CD8-positive, alpha-beta memory T cell (primary cell): ENCODE measurements at regions not wholly inside any gene's neighbourhood (a gene's known extent, or its start where the extent isn't known, plus 50 kb on each side); places are given as distances from the start of the nearest gene placed in this dataset.

Source experiments
- CTCF ChIA-PET: fragments of 350-600 bp; sonication (Branson Sonifier 250); formaldehyde crosslinking; loops from one replicate; lab custom pipeline; 2021; ENCODE audit warnings: antibody characterized with exemption; lab: Charles Lee
- POLR2A ChIA-PET: fragments of 350-600 bp; sonication (Branson Sonifier 250); formaldehyde crosslinking; loops from one replicate; lab custom pipeline; 2021; ENCODE audit warnings: antibody characterized with exemption; lab: Charles Lee
- DNase-seq, 5 donors: peaks; one replicate each; pipeline versions ENCODE4 v3.0.0 to v3.0.0-alpha.2; 2020 to 2022; ENCODE audit warnings: mixed read lengths in 1 of 5
- H3K27ac ChIP-seq: one replicate; pipeline ENCODE4 v1.7.0; 2013; ENCODE audit warnings: low read depth, mild to moderate bottlenecking, low read length, moderate library complexity
- H3K27me3 ChIP-seq: 2 replicates; pipeline ENCODE4 v1.7.0; 2013; ENCODE audit warnings: low read length, mild to moderate bottlenecking; ENCODE audit not compliant: insufficient read depth, poor library complexity, severe bottlenecking
- H3K36me3 ChIP-seq: 2 replicates; pipeline ENCODE4 v1.7.0; 2013; ENCODE audit warnings: mild to moderate bottlenecking, low read length, moderate library complexity; ENCODE audit not compliant: insufficient read depth
- H3K4me1 ChIP-seq: 2 replicates; pipeline ENCODE4 v1.7.0; 2013; ENCODE audit warnings: mild to moderate bottlenecking, low read length, moderate library complexity; ENCODE audit not compliant: insufficient read depth
- H3K4me3 ChIP-seq: 2 replicates; pipeline ENCODE4 v1.7.0; 2013; ENCODE audit warnings: mild to moderate bottlenecking, low read length
- H3K9me3 ChIP-seq: 2 replicates; pipeline ENCODE4 v1.7.0; 2013; ENCODE audit warnings: mild to moderate bottlenecking, low read length
- H3K27ac Mint-ChIP-seq, 8 donors: one replicate each; pipeline ENCODE4 v1.8.0; 2020 to 2021; ENCODE audit warnings: mixed read lengths in 8 of 8, mild to moderate bottlenecking in 6 of 8, inconsistent platforms in 3 of 8, moderate library complexity in 3 of 8
- H3K27me3 Mint-ChIP-seq, 2 donors: one replicate each; pipeline ENCODE4 v1.8.0; 2020 to 2021; ENCODE audit warnings: mixed read lengths in 2 of 2, mild to moderate bottlenecking in 1 of 2, moderate library complexity in 1 of 2
- H3K36me3 Mint-ChIP-seq, 3 donors: one replicate each; pipeline ENCODE4 v1.8.0; 2020 to 2021; ENCODE audit warnings: mixed read lengths in 3 of 3, inconsistent platforms in 1 of 3, mild to moderate bottlenecking in 1 of 3
- H3K4me1 Mint-ChIP-seq, 3 donors: one replicate each; pipeline ENCODE4 v1.8.0; 2020 to 2021; ENCODE audit warnings: mixed read lengths in 3 of 3, inconsistent platforms in 1 of 3, mild to moderate bottlenecking in 1 of 3
- H3K4me3 Mint-ChIP-seq, 7 donors: one replicate each; pipeline ENCODE4 v1.8.0; 2020 to 2021; ENCODE audit warnings: mixed read lengths in 7 of 7, mild to moderate bottlenecking in 6 of 7, moderate library complexity in 4 of 7, inconsistent platforms in 2 of 7
- H3K9me3 Mint-ChIP-seq, 5 donors: one replicate each; pipeline ENCODE4 v1.8.0; 2020 to 2022; ENCODE audit warnings: mixed read lengths in 5 of 5, mild to moderate bottlenecking in 3 of 5, moderate library complexity in 2 of 5, inconsistent platforms in 1 of 5

- POLR2A ChIA-PET, result no interaction called here
- DNase-seq, result no peak
- Histone ChIP-seq H3K4me3 (no peak overlapping the region), H3K9me3 (no peaks in the 10 kb centered on the region), H3K27me3 (no peaks in the 10 kb centered on the region), H3K27ac (no peak overlapping the region), H3K4me1 (no peaks in the 10 kb centered on the region), H3K36me3 (no peaks in the 10 kb centered on the region)
- Mint-ChIP-seq H3K4me3 (no peak overlapping the region), H3K4me1 (no peaks in the 10 kb centered on the region), H3K27me3 (no peaks in the 10 kb centered on the region), H3K9me3 (peaks cover 2 to 16% (median 10%) of the 10 kb centered on the region in 5 donors), H3K27ac (peak overlapping the region in 1 of 8 donors; percentile 17), H3K36me3 (no peaks in the 10 kb centered on the region)
- CTCF ChIA-PET, result no interaction called here
Measured at GRCh38 chr10:57776688-57777432, 490.8 kb downstream of the IPMK start.

- Mint-ChIP-seq H3K4me1 (no peaks in the 10 kb centered on the region), H3K9me3 (peaks cover 0 to 17% (median 10%) of the 10 kb centered on the region in 5 donors), H3K36me3 (no peaks in the 10 kb centered on the region), H3K4me3 (no peak overlapping the region), H3K27ac (no peak overlapping the region), H3K27me3 (no peaks in the 10 kb centered on the region)
- no peak for DNase-seq
- POLR2A ChIA-PET, result no interaction called here
- Histone ChIP-seq H3K27ac (no peak overlapping the region), H3K4me1 (no peaks in the 10 kb centered on the region), H3K36me3 (no peaks in the 10 kb centered on the region), H3K27me3 (no peaks in the 10 kb centered on the region), H3K9me3 (no peaks in the 10 kb centered on the region), H3K4me3 (no peak overlapping the region)
- CTCF ChIA-PET, result no interaction called here
Measured at GRCh38 chr10:57775250-57775649, 492.4 kb downstream of the IPMK start.

GRCh38 chr10:57769298-57769697 lies 498.4 kb downstream of the IPMK start:
- POLR2A ChIA-PET, result no interaction called here
- H3K27me3 ChIP-seq, result no peaks in the 10 kb centered on the region
- Mint-ChIP-seq H3K9me3 (peaks cover 0 to 35% (median 4%) of the 10 kb centered on the region in 5 donors), H3K36me3 (no peaks in the 10 kb centered on the region), H3K27ac (no peak overlapping the region), H3K4me1 (no peaks in the 10 kb centered on the region), H3K27me3 (no peaks in the 10 kb centered on the region), H3K4me3 (no peak overlapping the region)
- no peaks in the 10 kb centered on the region for H3K4me1 ChIP-seq
- H3K4me3 ChIP-seq, result no peak overlapping the region
- H3K27ac ChIP-seq, result no peak overlapping the region
- DNase-seq, result no peak
- CTCF ChIA-PET, result no interaction called here
- no peaks in the 10 kb centered on the region for H3K9me3 ChIP-seq
- no peaks in the 10 kb centered on the region for H3K36me3 ChIP-seq

GRCh38 chr10:57759777-57760176 lies 507.9 kb downstream of the IPMK start:
- no peak overlapping the region for H3K27ac ChIP-seq
- no peaks in the 10 kb centered on the region for H3K36me3 Mint-ChIP-seq
- H3K9me3 ChIP-seq, result no peaks in the 10 kb centered on the region
- H3K27ac Mint-ChIP-seq, result no peak overlapping the region
- ChIA-PET CTCF (no interaction called here), POLR2A (no interaction called here)
- H3K4me3 Mint-ChIP-seq, result no peak overlapping the region
- no peaks in the 10 kb centered on the region for H3K36me3 ChIP-seq
- no peaks in the 10 kb centered on the region for H3K27me3 ChIP-seq
- no peaks in the 10 kb centered on the region for H3K27me3 Mint-ChIP-seq
- DNase-seq, result no peak
- H3K4me1 Mint-ChIP-seq, result no peaks in the 10 kb centered on the region
- H3K9me3 Mint-ChIP-seq, result peaks cover 6 to 32% (median 7%) of the 10 kb centered on the region in 5 donors
- H3K4me1 ChIP-seq, result no peaks in the 10 kb centered on the region
- no peak overlapping the region for H3K4me3 ChIP-seq

- Mint-ChIP-seq H3K36me3 (no peaks in the 10 kb centered on the region), H3K27ac (no peak overlapping the region), H3K4me3 (no peak overlapping the region), H3K9me3 (peaks cover 5 to 35% (median 15%) of the 10 kb centered on the region in 5 donors), H3K27me3 (no peaks in the 10 kb centered on the region), H3K4me1 (no peaks in the 10 kb centered on the region)
- no peaks in the 10 kb centered on the region for H3K36me3 ChIP-seq
- no peaks in the 10 kb centered on the region for H3K9me3 ChIP-seq
- no peaks in the 10 kb centered on the region for H3K27me3 ChIP-seq
- no peak overlapping the region for H3K4me3 ChIP-seq
- H3K27ac ChIP-seq, result no peak overlapping the region
- ChIA-PET POLR2A (no interaction called here), CTCF (no interaction called here)
- no peak for DNase-seq
- no peaks in the 10 kb centered on the region for H3K4me1 ChIP-seq
Measured at GRCh38 chr10:57754803-57755202, 512.9 kb downstream of the IPMK start.

- Mint-ChIP-seq H3K27ac (no peak overlapping the region), H3K9me3 (peaks cover 4 to 13% (median 6%) of the 10 kb centered on the region in 5 donors), H3K36me3 (no peaks in the 10 kb centered on the region), H3K27me3 (no peaks in the 10 kb centered on the region), H3K4me1 (no peaks in the 10 kb centered on the region), H3K4me3 (no peak overlapping the region)
- POLR2A ChIA-PET, result no interaction called here
- H3K27ac ChIP-seq, result no peak overlapping the region
- H3K27me3 ChIP-seq, result no peaks in the 10 kb centered on the region
- H3K4me3 ChIP-seq, result no peak overlapping the region
- DNase-seq, result no peak
- no peaks in the 10 kb centered on the region for H3K36me3 ChIP-seq
- no peaks in the 10 kb centered on the region for H3K9me3 ChIP-seq
- H3K4me1 ChIP-seq, result no peaks in the 10 kb centered on the region
- CTCF ChIA-PET, result no interaction called here
Measured at GRCh38 chr10:57743711-57744110, 524.0 kb downstream of the IPMK start.

GRCh38 chr10:57741751-57742150 lies 525.9 kb downstream of the IPMK start:
- peaks cover 0 to 13% (median 6%) of the 10 kb centered on the region in 5 donors for H3K9me3 Mint-ChIP-seq
- H3K27ac Mint-ChIP-seq, result no peak overlapping the region
- no peaks in the 10 kb centered on the region for H3K36me3 Mint-ChIP-seq
- Histone ChIP-seq H3K27me3 (no peaks in the 10 kb centered on the region), H3K4me1 (no peaks in the 10 kb centered on the region), H3K36me3 (no peaks in the 10 kb centered on the region), H3K9me3 (no peaks in the 10 kb centered on the region), H3K4me3 (no peak overlapping the region), H3K27ac (no peak overlapping the region)
- no peak overlapping the region for H3K4me3 Mint-ChIP-seq
- CTCF ChIA-PET, result no interaction called here
- H3K27me3 Mint-ChIP-seq, result no peaks in the 10 kb centered on the region
- POLR2A ChIA-PET, result no interaction called here
- DNase-seq, result no peak
- H3K4me1 Mint-ChIP-seq, result no peaks in the 10 kb centered on the region

- no peak overlapping the region for H3K27ac ChIP-seq
- H3K4me1 ChIP-seq, result no peaks in the 10 kb centered on the region
- H3K36me3 ChIP-seq, result no peaks in the 10 kb centered on the region
- Mint-ChIP-seq H3K36me3 (no peaks in the 10 kb centered on the region), H3K4me3 (no peak overlapping the region), H3K27ac (no peak overlapping the region), H3K27me3 (no peaks in the 10 kb centered on the region), H3K9me3 (peaks cover 1 to 39% (median 10%) of the 10 kb centered on the region in 5 donors), H3K4me1 (no peaks in the 10 kb centered on the region)
- no peaks in the 10 kb centered on the region for H3K27me3 ChIP-seq
- DNase-seq, result no peak
- no peaks in the 10 kb centered on the region for H3K9me3 ChIP-seq
- ChIA-PET POLR2A (no interaction called here), CTCF (no interaction called here)
- H3K4me3 ChIP-seq, result no peak overlapping the region
Measured at GRCh38 chr10:57723305-57723704, 544.4 kb downstream of the IPMK start.
